ENCODE measurements at regions not wholly inside any gene's neighbourhood (a gene's known extent, or its start where the extent isn't known, plus 50 kb on each side); places are given as distances from the start of the nearest gene placed in this dataset.

GRCh38 chr3:17840651-17841050, 98.2 kb upstream of the TBC1D5 start:
- no peak for TF ChIP-seq CTCF (IDR thresholded peaks at IDR 0.05)

GRCh38 chr3:17840126-17840525, 97.7 kb upstream of the TBC1D5 start:
- Histone ChIP-seq H3K4me1 (ENCODE audit: insufficient read depth, low read length) (peaks cover 3% of the 10 kb centered on the region), H3K27ac (ENCODE audit: low read depth in 1 of 2, low read length in 2 of 2) (no peak overlapping the region), H3K4me3 (ENCODE audit: low read length) (no peak overlapping the region), H3K36me3 (ENCODE audit: insufficient read depth, low read length) (no peaks in the 10 kb centered on the region), H3K9me3 (ENCODE audit: control insufficient read depth in 1 of 2, insufficient read depth in 1 of 2, low read length in 2 of 2) (no peaks in the 10 kb centered on the region), H3K27me3 (ENCODE audit: control insufficient read depth in 1 of 2, insufficient read depth in 2 of 2, low read length in 2 of 2) (no peaks in the 10 kb centered on the region)
- H3K4me1 Mint-ChIP-seq (ENCODE audit: low read depth), result no peaks in the 10 kb centered on the region
- no peak for TF ChIP-seq CTCF (IDR thresholded peaks at IDR 0.05)
- ATAC-seq (ENCODE audit: poor library complexity) (no peak), DNase-seq (no peak)
- CTCF ChIA-PET, result interaction anchor here (1.4 kb wide), 1 partner anchor 1239 kb away, joined by 6 read pairs; no protein-coding TSS in a partner anchor
- no peaks in the 10 kb centered on the region for H3K36me3 Mint-ChIP-seq (ENCODE audit: low read depth)
- intact Hi-C loops (cut with DNase I, micrococcal nuclease), result loop anchor here (2.0 to 5.0 kb wide), 5 partner anchors 407 to 1152 kb away; no protein-coding TSS in a partner anchor
- no peak overlapping the region for H3K4me3 Mint-ChIP-seq
- H3K27ac Mint-ChIP-seq, result no peak overlapping the region
- no peaks in the 10 kb centered on the region for H3K9me3 Mint-ChIP-seq
- H3K27me3 Mint-ChIP-seq, result no peaks in the 10 kb centered on the region
- POLR2A ChIA-PET, result interaction anchor here (1.0 kb wide), 1 partner anchor 1151 kb away, joined by 3 read pairs; no protein-coding TSS in a partner anchor

More at GRCh38 chr3:17840651-17841050, 98.2 kb upstream of the TBC1D5 start:
- Mint-ChIP-seq H3K27me3 (no peaks in the 10 kb centered on the region), H3K36me3 (ENCODE audit: low read depth) (no peaks in the 10 kb centered on the region), H3K9me3 (no peaks in the 10 kb centered on the region), H3K4me1 (ENCODE audit: low read depth) (no peaks in the 10 kb centered on the region), H3K27ac (no peak overlapping the region), H3K4me3 (no peak overlapping the region)
- no peaks in the 10 kb centered on the region for H3K36me3 ChIP-seq (ENCODE audit: insufficient read depth, low read length)
- ChIA-PET POLR2A (interaction anchor here (1.0 kb wide), 2 partner anchors 581 to 1151 kb away, joined by 3 read pairs; no protein-coding TSS in a partner anchor), CTCF (interaction anchor here (0.7 to 2.2 kb wide), 12 partner anchors 9 to 1239 kb away, joined by 3 to 13 read pairs (median 4); no protein-coding TSS in a partner anchor)
- H3K4me1 ChIP-seq (ENCODE audit: insufficient read depth, low read length), result peaks cover 3% of the 10 kb centered on the region
- H3K9me3 ChIP-seq (ENCODE audit: control insufficient read depth in 1 of 2, insufficient read depth in 1 of 2, low read length in 2 of 2), result no peaks in the 10 kb centered on the region
- DNase-seq, result peak in 1 of 14 experiments; percentile 12
- intact Hi-C loops (cut with DNase I, micrococcal nuclease), result loop anchor here (1.0 to 5.0 kb wide), 9 partner anchors 195 to 1239 kb away; no protein-coding TSS in a partner anchor
- no peak overlapping the region for H3K27ac ChIP-seq (ENCODE audit: low read depth in 1 of 2, low read length in 2 of 2)
- H3K4me3 ChIP-seq (ENCODE audit: low read length), result no peak overlapping the region
- no peak for ATAC-seq (ENCODE audit: poor library complexity)
- no peaks in the 10 kb centered on the region for H3K27me3 ChIP-seq (ENCODE audit: control insufficient read depth in 1 of 2, insufficient read depth in 2 of 2, low read length in 2 of 2)

- Mint-ChIP-seq H3K27me3 (peaks cover 6% of the 10 kb centered on the region), H3K36me3 (ENCODE audit: low read depth) (no peaks in the 10 kb centered on the region), H3K4me1 (ENCODE audit: low read depth) (no peaks in the 10 kb centered on the region), H3K4me3 (no peak overlapping the region), H3K27ac (no peak overlapping the region), H3K9me3 (no peaks in the 10 kb centered on the region)
- Histone ChIP-seq H3K27ac (ENCODE audit: low read depth in 1 of 2, low read length in 2 of 2) (no peak overlapping the region), H3K9me3 (ENCODE audit: control insufficient read depth in 1 of 2, insufficient read depth in 1 of 2, low read length in 2 of 2) (no peaks in the 10 kb centered on the region), H3K4me1 (ENCODE audit: insufficient read depth, low read length) (peaks cover 3% of the 10 kb centered on the region), H3K4me3 (ENCODE audit: low read length) (no peak overlapping the region), H3K36me3 (ENCODE audit: insufficient read depth, low read length) (no peaks in the 10 kb centered on the region), H3K27me3 (ENCODE audit: control insufficient read depth in 1 of 2, insufficient read depth in 2 of 2, low read length in 2 of 2) (peaks cover 0 to 3% of the 10 kb centered on the region in 2 experiments)
- DNase-seq (no peak), ATAC-seq (ENCODE audit: poor library complexity) (no peak)
- TF ChIP-seq CTCF (IDR thresholded peaks at IDR 0.05), result no peak
- CTCF ChIA-PET, result interaction anchor here (1.1 kb wide), 1 partner anchor 192 kb away, joined by 3 read pairs; no protein-coding TSS in a partner anchor
- POLR2A ChIA-PET, result no interaction called here
- intact Hi-C loops (cut with DNase I, micrococcal nuclease), result no loop called here
Observed at GRCh38 chr3:17836919-17837318, 94.5 kb upstream of the TBC1D5 start.
